Right lobe of liver (tissue), 6 donors: ENCODE measurements at regions not wholly inside any gene's neighbourhood (a gene's known extent, or its start where the extent isn't known, plus 50 kb on each side); places are given as distances from the start of the nearest gene placed in this dataset.

Source experiments
- ATAC-seq, 4 donors: fragments of 200-7000 bp; cut with Tn5 transposase; one replicate each; pipeline ENCODE4 v1.9.1; 2020; ENCODE audit warnings: mild to moderate bottlenecking in 4 of 4, moderate library complexity in 4 of 4
- DNase-seq, 3 donors: peaks; one replicate each; pipeline ENCODE4 v3.0.0-alpha.2; 2020
- H3K27ac ChIP-seq, 3 donors: fragments of 200-600 bp; one replicate each; pipeline ENCODE4 v1.8.0; 2022
- H3K27me3 ChIP-seq, 2 donors: fragments of 200-600 bp; one replicate each; pipeline ENCODE4 v1.8.0; 2022
- H3K36me3 ChIP-seq, 4 donors: fragments of 200-600 bp; sonication (generic) in 1 of 4; one replicate each; pipeline versions ENCODE4 v1.5.1 to v1.8.0; 2017 to 2022; ENCODE audit warnings: control low read depth in 1 of 4
- H3K4me1 ChIP-seq, 4 donors: fragments of 200-600 bp; sonication (generic) in 1 of 4; one replicate each; pipeline versions ENCODE4 v1.5.1 to v1.8.0; 2017 to 2022; ENCODE audit warnings: control low read depth in 1 of 4
- H3K4me3 ChIP-seq, 3 donors: fragments of 200-600 bp; one replicate each; pipeline ENCODE4 v1.8.0; 2022
- H3K9me3 ChIP-seq, 4 donors: fragments of 200-600 bp; sonication (generic) in 1 of 4; one replicate each; pipeline versions ENCODE4 v1.5.1 to v1.8.0; 2017 to 2022; ENCODE audit warnings: control low read depth in 1 of 4
- POLR2A ChIP-seq: fragments of 450-650 bp; IDR thresholded peaks from one replicate; pipeline ENCODE4 v1.6.1; 2017; ENCODE audit warnings: antibody characterized with exemption, mild to moderate bottlenecking
- WGBS: methylation state at CpG from one replicate; pipeline ENCODE4 v1.1.6; 2018; ENCODE audit warnings: low coverage, low lambda C conversion rate; ENCODE audit not compliant: insufficient coverage; ENCODE audit errors: missing lambda C conversion rate; 5-methylcytosine and 5-hydroxymethylcytosine counted together
- intact Hi-C, 2 donors: fragments of 100-400 bp; cut with DNase I; formaldehyde crosslinking; loops; one replicate each; pipeline versions ENCODE4 v1.11.2 to v1.14.1; 2022
- TF ChIP-seq, protein P1 (sequence below), 4 donors: fragments of 200-600 bp in 3 of 4; fragments of 450-650 bp in 1 of 4; IDR thresholded peaks; one replicate each; pipeline versions ENCODE4 v1.5.1 to v1.8.0; 2016 to 2022; ENCODE audit warnings: antibody characterized with exemption in 4 of 4, mild to moderate bottlenecking in 2 of 4
- donor health status: DM: no; HTN: yes; CAD: no.
- donor health status: DM: no; HTN: no; CAD: no.
- donor health status: DM: no; HTN: no; CAD: no.
- donor health status: DM: no; HTN: yes; CAD: no.
- donor health status: DM: no; HTN: yes; CAD: no.

DNA sequence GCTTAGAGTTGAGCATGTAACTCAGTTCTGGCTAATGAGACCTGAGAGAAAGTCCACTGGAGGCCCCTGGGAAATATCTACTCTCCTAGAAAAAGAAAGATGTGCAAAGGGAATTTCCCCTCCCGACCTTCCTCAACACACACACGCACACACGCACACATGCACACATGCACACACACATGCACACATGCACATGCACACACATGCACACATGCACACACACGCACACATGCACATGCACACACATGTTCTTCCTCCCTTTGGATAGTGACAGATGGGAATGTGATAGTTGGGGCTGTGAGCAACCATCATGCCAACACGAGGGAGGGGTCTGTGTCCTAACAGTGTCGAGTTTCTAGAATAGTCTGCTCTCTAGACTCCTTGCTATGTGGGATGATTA, 148.2 kb upstream of the EGFLAM start:
- 66% methylated on average over 6 of the region's 6 CpGs for WGBS
- DNase-seq (no peak), ATAC-seq (no peak)
- no peaks in the 10 kb centered on the region for H3K27me3 ChIP-seq
- intact Hi-C loops = no loop called here
- no peak overlapping the region for H3K27ac ChIP-seq
- H3K9me3 ChIP-seq = no peaks in the 10 kb centered on the region
- no peak overlapping the region for H3K4me3 ChIP-seq
- no peaks in the 10 kb centered on the region for H3K4me1 ChIP-seq
- TF ChIP-seq POLR2A = no peak
- TF ChIP-seq, protein P1, sequence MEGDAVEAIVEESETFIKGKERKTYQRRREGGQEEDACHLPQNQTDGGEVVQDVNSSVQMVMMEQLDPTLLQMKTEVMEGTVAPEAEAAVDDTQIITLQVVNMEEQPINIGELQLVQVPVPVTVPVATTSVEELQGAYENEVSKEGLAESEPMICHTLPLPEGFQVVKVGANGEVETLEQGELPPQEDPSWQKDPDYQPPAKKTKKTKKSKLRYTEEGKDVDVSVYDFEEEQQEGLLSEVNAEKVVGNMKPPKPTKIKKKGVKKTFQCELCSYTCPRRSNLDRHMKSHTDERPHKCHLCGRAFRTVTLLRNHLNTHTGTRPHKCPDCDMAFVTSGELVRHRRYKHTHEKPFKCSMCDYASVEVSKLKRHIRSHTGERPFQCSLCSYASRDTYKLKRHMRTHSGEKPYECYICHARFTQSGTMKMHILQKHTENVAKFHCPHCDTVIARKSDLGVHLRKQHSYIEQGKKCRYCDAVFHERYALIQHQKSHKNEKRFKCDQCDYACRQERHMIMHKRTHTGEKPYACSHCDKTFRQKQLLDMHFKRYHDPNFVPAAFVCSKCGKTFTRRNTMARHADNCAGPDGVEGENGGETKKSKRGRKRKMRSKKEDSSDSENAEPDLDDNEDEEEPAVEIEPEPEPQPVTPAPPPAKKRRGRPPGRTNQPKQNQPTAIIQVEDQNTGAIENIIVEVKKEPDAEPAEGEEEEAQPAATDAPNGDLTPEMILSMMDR (IDR thresholded peaks at IDR 0.05) = no peak
- no peaks in the 10 kb centered on the region for H3K36me3 ChIP-seq

- Histone ChIP-seq H3K4me1 (no peaks in the 10 kb centered on the region), H3K9me3 (no peaks in the 10 kb centered on the region), H3K27me3 (no peaks in the 10 kb centered on the region), H3K36me3 (no peaks in the 10 kb centered on the region), H3K27ac (no peak overlapping the region), H3K4me3 (no peak overlapping the region)
- no peak for TF ChIP-seq POLR2A
- TF ChIP-seq, protein P1 (IDR thresholded peaks at IDR 0.05) = no peak
- ATAC-seq = no peak
- 81% methylated on average over 3 of the region's 6 CpGs for WGBS
- DNase-seq = no peak
- intact Hi-C loops = no loop called here
Measured at GRCh38 chr5:38107096-38107495, 151.3 kb upstream of the EGFLAM start.

DNA sequence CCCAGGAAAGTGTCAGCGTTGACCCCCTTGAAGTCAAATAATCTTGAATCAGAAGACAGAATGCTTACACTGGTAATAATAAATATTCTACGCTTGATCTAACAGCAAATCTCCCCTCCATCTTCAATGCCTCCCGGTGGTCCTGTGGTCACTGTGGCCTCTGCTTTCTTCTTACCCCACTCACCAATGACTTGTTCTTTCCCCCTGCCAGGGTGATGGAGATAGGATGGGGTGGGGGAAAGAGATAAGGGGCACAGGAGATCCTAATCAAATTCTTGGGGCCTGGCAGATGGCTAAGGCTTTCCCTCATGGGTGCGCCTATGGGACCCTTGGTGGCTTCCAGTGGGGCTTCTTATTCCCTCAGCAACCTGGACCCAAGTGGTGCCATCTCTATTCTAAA, 152.6 kb upstream of the EGFLAM start:
- no peak overlapping the region for H3K27ac ChIP-seq
- no peaks in the 10 kb centered on the region for H3K4me1 ChIP-seq
- ATAC-seq = no peak
- H3K36me3 ChIP-seq = no peaks in the 10 kb centered on the region
- H3K9me3 ChIP-seq = no peaks in the 10 kb centered on the region
- DNase-seq = no peak
- intact Hi-C loops = no loop called here
- no peak overlapping the region for H3K4me3 ChIP-seq
- no peaks in the 10 kb centered on the region for H3K27me3 ChIP-seq
- 82% methylated on average over 3 of the region's 4 CpGs for WGBS
- TF ChIP-seq POLR2A = no peak
- TF ChIP-seq, protein P1 (IDR thresholded peaks at IDR 0.05) = no peak

GRCh38 chr5:38105231-38105570, 153.2 kb upstream of the EGFLAM start:
- Histone ChIP-seq H3K9me3 (no peaks in the 10 kb centered on the region), H3K4me3 (no peak overlapping the region), H3K27ac (no peak overlapping the region), H3K27me3 (no peaks in the 10 kb centered on the region), H3K4me1 (no peaks in the 10 kb centered on the region), H3K36me3 (no peaks in the 10 kb centered on the region)
- no peak for ATAC-seq
- DNase-seq = no peak
- intact Hi-C loops = no loop called here
- TF ChIP-seq, protein P1 (IDR thresholded peaks at IDR 0.05) = no peak
- TF ChIP-seq POLR2A = no peak
- WGBS = 55% methylated on average over 3 of the region's 3 CpGs
